K562 (cell line): ENCODE measurements at regions not wholly inside any gene's neighbourhood (a gene's known extent, or its start where the extent isn't known, plus 50 kb on each side); places are given as distances from the start of the nearest gene placed in this dataset.
A peak's percentile ranks its signal among the peaks of the same experiment; 100 is the strongest.

Experiments
- BACH1 ChIP-seq: fragments of 200-800 bp; sonication (Bioruptor generic); IDR thresholded peaks from 2 replicates; pipeline ENCODE4 v1.6.1; 2016; ENCODE audit warnings: missing genetic modification characterization, missing compliant biosample characterization
- BRD4 ChIP-seq: fragments of 200-600 bp; sonication (generic); IDR thresholded peaks from 2 replicates; pipeline ENCODE4 v1.6.1; 2017; ENCODE audit warnings: inconsistent platforms
- CXXC5 ChIP-seq: fragments of 250-450 bp; sonication (Bioruptor Pico); IDR thresholded peaks from 2 replicates; pipeline ENCODE4 v1.8.0; 2022; ENCODE audit warnings: inconsistent platforms, mild to moderate bottlenecking, moderate library complexity
- ETV6 ChIP-seq, 3 experiments: fragments of 150-350 bp in 1 of 3; sonication (generic) in 1 of 3; formaldehyde crosslinking in 1 of 3; IDR thresholded peaks; 2 replicates each; pipeline versions ENCODE4 v1.6.1 to v1.8.0; 2014 to 2022; ENCODE audit warnings: borderline replicate concordance in 2 of 3, low read depth in 2 of 3, antibody characterized with exemption in 1 of 3, low read length in 1 of 3, mild to moderate bottlenecking in 1 of 3, missing genetic modification reagents in 1 of 3
- FOXK2 ChIP-seq, 2 experiments: fragments of 450-650 bp; IDR thresholded peaks in 1 of 2; conservative IDR thresholded peaks in 1 of 2; 2 replicates each; pipeline ENCODE4 v1.6.1; 2016; ENCODE audit warnings: low read depth in 2 of 2, mild to moderate bottlenecking in 1 of 2
- FOXO4 ChIP-seq: fragments of 450-650 bp; formaldehyde crosslinking; IDR thresholded peaks from 2 replicates; pipeline ENCODE4 v1.4.0; 2020; ENCODE audit warnings: mild to moderate bottlenecking, moderate library complexity
- HES1 ChIP-seq: fragments of 450-650 bp; IDR thresholded peaks from 2 replicates; pipeline ENCODE4 v1.6.1; 2016; ENCODE audit warnings: low read depth, mild to moderate bottlenecking, moderate library complexity
- JUNB ChIP-seq: fragments of 450-650 bp; formaldehyde crosslinking; conservative IDR thresholded peaks from 2 replicates; pipeline ENCODE4 v1.4.0; 2020; ENCODE audit warnings: mild to moderate bottlenecking
- MYBL2 ChIP-seq, 2 experiments: fragments of 450-650 bp in 1 of 2; sonication (generic) in 1 of 2; formaldehyde crosslinking in 1 of 2; IDR thresholded peaks; 2 replicates each; pipeline versions ENCODE4 v1.6.1 to v1.8.1; 2017 to 2022; ENCODE audit warnings: borderline replicate concordance in 1 of 2, inconsistent platforms in 1 of 2, low read depth in 1 of 2, mild to moderate bottlenecking in 1 of 2, missing genetic modification reagents in 1 of 2, moderate library complexity in 1 of 2
- PBX2 ChIP-seq, 2 experiments: IDR thresholded peaks in 1 of 2; conservative IDR thresholded peaks in 1 of 2; 2 replicates each; pipeline ENCODE4 v1.6.1; 2016; ENCODE audit warnings: low read depth in 2 of 2, mild to moderate bottlenecking in 1 of 2, missing compliant biosample characterization in 1 of 2, missing genetic modification characterization in 1 of 2, moderate library complexity in 1 of 2
- PKNOX1 ChIP-seq: fragments of 450-650 bp; IDR thresholded peaks from 2 replicates; pipeline ENCODE4 v1.6.1; 2016
- SAP30 ChIP-seq: fragments of 200-600 bp; sonication (generic); IDR thresholded peaks from 2 replicates; pipeline ENCODE4 v1.6.1; 2012; ENCODE audit warnings: borderline replicate concordance, low read depth, mild to moderate bottlenecking, moderate library complexity, low read length, control low read depth, inconsistent platforms; ENCODE audit not compliant: insufficient read depth, poor library complexity, severe bottlenecking
- SNIP1 ChIP-seq: fragments of 450-650 bp; IDR thresholded peaks from 2 replicates; pipeline ENCODE4 v1.7.1; 2017; ENCODE audit warnings: low read depth, mild to moderate bottlenecking
- TAF7 ChIP-seq: fragments of 450-650 bp; IDR thresholded peaks from 2 replicates; pipeline ENCODE4 v1.6.1; 2016; ENCODE audit warnings: missing genetic modification characterization, missing compliant biosample characterization
- ZBTB12 ChIP-seq: fragments of 250-450 bp; sonication (Bioruptor Pico); IDR thresholded peaks from 2 replicates; pipeline ENCODE4 v1.4.0; 2020
- ZKSCAN1 ChIP-seq: fragments of 150-350 bp; IDR thresholded peaks from 2 replicates; pipeline ENCODE4 v1.6.1; 2016; ENCODE audit warnings: low read depth, low read length
- ZNF124 ChIP-seq: sonication (generic); formaldehyde crosslinking; IDR thresholded peaks from 2 replicates; pipeline ENCODE4 v1.8.1; 2022; ENCODE audit warnings: missing genetic modification reagents
- ZNF41 ChIP-seq: fragments of 250-450 bp; sonication (Bioruptor Pico); conservative IDR thresholded peaks from 2 replicates; pipeline ENCODE4 v1.4.0; 2020; ENCODE audit warnings: mild to moderate bottlenecking
- ZNF584 ChIP-seq: fragments of 200-800 bp; sonication (Bioruptor generic); IDR thresholded peaks from 2 replicates; pipeline ENCODE4 v1.6.1; 2016; ENCODE audit warnings: low read depth, mild to moderate bottlenecking, missing genetic modification characterization, missing compliant biosample characterization
- ZNF696 ChIP-seq: fragments of 250-450 bp; sonication (Bioruptor Pico); conservative IDR thresholded peaks from 2 replicates; pipeline ENCODE4 v1.4.0; 2020; ENCODE audit warnings: mild to moderate bottlenecking, moderate library complexity

- TF ChIP-seq TAF7 (tag), result 0 out of 2 replicates have a peak, but pooled peaks have one; percentile 24
- no peak for TF ChIP-seq JUNB (CRISPR knock-in tag)
- TF ChIP-seq BRD4, result no peak; the same call in 1 of the 2 replicates
- no peak for TF ChIP-seq MYBL2 (IDR thresholded peaks at IDR 0.05; ENCODE audit: low read depth)
- TF ChIP-seq MYBL2 (CRISPR knock-in tag; IDR thresholded peaks at IDR 0.05; ENCODE audit: borderline replicate concordance), result no peak
- no peak for TF ChIP-seq ZNF696
- no peak for TF ChIP-seq ZBTB12
- TF ChIP-seq SAP30, result no peak
- TF ChIP-seq ZKSCAN1, result no peak
- TF ChIP-seq SNIP1, result no peak
- no peak; a peak in 3 of 4 replicates for TF ChIP-seq FOXK2 (conservative IDR thresholded peaks at IDR 0.05 in 1 of 2, IDR thresholded peaks at IDR 0.05 in 1 of 2; ENCODE audit: low read depth in 2 of 2)
- TF ChIP-seq FOXO4 (CRISPR knock-in tag), result no peak
- TF ChIP-seq ZNF584 (CRISPR knock-in tag), result no peak
- TF ChIP-seq HES1, result peak; percentile 80; the same call in 1 of the 2 replicates
- TF ChIP-seq ETV6 (IDR thresholded peaks at IDR 0.05; ENCODE audit: borderline replicate concordance in 1 of 2, low read depth in 2 of 2, low read length in 1 of 2), result 0 out of 4 replicates have a peak, but pooled peaks of 1 of the 2 experiments have one; percentile 14
- no peak for TF ChIP-seq ETV6 (CRISPR knock-in tag; IDR thresholded peaks at IDR 0.05; ENCODE audit: borderline replicate concordance)
- TF ChIP-seq PKNOX1, result peak; percentile 28; the same call in 1 of the 2 replicates
- TF ChIP-seq PBX2 (CRISPR knock-in tag; IDR thresholded peaks at IDR 0.05; ENCODE audit: low read depth), result no peak
- peak; percentile 34 for TF ChIP-seq PBX2 (tag; conservative IDR thresholded peaks at IDR 0.05; ENCODE audit: low read depth)
- no peak for TF ChIP-seq ZNF124
- TF ChIP-seq CXXC5 (CRISPR knock-in tag), result no peak
- peak; percentile 55 for TF ChIP-seq BACH1 (tag)
- no peak for TF ChIP-seq ZNF41 (CRISPR knock-in tag)
Measured at GRCh38 chr17:36721560-36722120, 120.3 kb downstream of the MRM1 start (continued).
